Activated T-cell treated with anti-CD3 and anti-CD28 coated beads, Interleukin-2, amount 50 U/mL, for 1 hour (primary cell): ENCODE measurements at regions not wholly inside any gene's neighbourhood (a gene's known extent, or its start where the extent isn't known, plus 50 kb on each side); places are given as distances from the start of the nearest gene placed in this dataset.
"Not testable (repeated sequence)": the region's sequence is repeated elsewhere in the genome, so short reads cannot be mapped to it uniquely, and the experiment has no call there.

ENCODE experiments used
- DNase-seq: peaks from one replicate; pipeline ENCODE4 v3.0.0-alpha.2; 2020

DNA sequence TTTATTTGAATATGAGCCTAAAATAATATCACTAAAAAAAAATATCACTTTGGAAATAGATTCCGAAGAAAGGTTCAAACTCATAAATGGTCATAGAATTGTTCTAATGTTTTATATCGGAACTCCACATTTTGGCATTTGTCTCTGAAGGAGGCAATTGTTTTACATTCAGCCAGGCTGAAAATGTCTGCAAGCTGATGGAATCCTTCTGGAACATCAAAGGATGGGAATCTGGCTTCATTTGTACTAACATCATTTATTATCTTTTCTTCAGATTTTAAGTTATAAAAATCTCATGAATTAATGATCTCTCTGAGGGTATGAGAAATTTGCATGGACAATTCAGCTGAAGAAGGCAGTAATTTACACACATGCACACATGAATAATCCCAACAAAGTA, 251.4 kb upstream of the RGMA start:
- DNase-seq, result no peak

GRCh38 chr15:93333796-93334195, 244.8 kb upstream of the RGMA start:
- DNase-seq, result no peak

DNA sequence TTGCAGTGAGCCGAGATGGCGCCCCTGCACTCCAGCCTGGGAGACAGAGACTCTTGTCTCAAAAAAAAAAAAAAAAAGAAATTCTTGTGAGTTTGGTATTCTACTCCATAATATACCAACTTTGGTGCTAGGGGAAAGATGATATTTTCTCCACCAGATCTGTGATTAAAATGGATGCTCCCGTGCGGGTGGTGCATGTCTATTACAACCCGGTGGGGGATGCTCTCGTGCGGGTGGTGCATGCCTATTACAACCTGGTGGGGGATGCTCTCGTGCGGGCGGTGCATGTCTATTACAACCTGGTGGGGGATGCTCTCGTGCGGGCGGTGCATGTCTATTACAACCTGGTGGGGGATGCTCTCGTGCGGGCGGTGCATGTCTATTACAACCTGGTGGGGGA, 244.1 kb upstream of the RGMA start:
- DNase-seq, result not testable (repeated sequence)

GRCh38 chr15:93332168-93332553, 243.2 kb upstream of the RGMA start:
- DNase-seq, result no peak

GRCh38 chr15:93331545-93332167, 242.6 kb upstream of the RGMA start:
- no peak for DNase-seq

DNA sequence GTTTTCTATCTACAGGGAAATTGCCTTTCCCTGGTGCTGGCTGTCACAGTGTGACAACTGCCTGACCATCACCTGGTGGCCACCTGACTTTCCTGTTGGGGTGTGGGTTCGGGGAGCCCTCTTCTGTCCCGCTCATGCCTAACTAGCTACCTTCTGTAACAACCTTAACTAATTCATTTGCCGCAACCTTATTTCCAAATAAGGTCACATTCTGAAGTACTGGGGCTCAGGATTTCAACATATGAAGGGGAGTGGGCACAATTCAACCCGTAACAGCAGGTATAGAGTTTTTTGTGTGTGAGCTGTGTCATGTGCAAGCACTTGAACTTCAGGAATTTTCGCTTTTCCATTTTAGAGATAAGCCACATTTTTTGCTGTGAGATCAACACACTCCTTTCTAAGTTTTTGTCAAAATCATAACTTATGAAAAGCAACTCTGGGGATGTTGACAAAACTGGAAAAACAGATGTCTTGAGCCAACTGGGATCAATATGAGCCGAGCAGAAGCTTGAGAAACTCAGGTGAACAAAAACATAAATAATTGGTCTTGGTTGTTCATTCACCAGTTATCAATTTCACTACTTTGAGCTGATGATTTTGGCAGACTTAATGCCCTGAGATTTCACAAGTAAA, 242.0 kb upstream of the RGMA start:
- no peak for DNase-seq

GRCh38 chr15:93327364-93327763, 238.4 kb upstream of the RGMA start:
- no peak for DNase-seq

GRCh38 chr15:93324186-93324975, 235.4 kb upstream of the RGMA start:
- DNase-seq, result no peak

DNA sequence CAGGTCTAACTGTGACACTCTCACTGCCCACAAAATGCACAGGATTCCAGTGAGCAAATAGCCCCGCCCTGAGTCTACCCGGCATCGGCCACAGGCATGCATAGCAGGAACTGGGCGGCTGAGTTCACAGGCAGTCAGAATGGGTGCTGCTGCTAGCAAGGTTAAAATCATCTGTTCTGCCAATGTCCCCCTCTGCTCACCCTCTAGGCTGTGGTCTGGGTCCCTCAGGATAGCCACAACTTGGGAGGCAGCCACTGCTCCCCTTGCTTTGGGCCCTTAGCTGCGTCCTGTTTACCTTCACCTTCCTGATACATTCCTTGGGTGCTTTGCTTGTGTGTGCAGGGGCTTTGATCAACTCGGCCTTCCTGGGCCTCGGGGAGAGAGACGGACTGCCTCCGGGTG, 232.9 kb upstream of the RGMA start:
- DNase-seq, result no peak

- DNase-seq, result no peak
These were observed 230.3 kb upstream of the RGMA start for GRCh38 chr15:93319121-93319814.

- DNase-seq, result no peak
These were observed 228.8 kb upstream of the RGMA start for GRCh38 chr15:93317772-93318171.

DNA sequence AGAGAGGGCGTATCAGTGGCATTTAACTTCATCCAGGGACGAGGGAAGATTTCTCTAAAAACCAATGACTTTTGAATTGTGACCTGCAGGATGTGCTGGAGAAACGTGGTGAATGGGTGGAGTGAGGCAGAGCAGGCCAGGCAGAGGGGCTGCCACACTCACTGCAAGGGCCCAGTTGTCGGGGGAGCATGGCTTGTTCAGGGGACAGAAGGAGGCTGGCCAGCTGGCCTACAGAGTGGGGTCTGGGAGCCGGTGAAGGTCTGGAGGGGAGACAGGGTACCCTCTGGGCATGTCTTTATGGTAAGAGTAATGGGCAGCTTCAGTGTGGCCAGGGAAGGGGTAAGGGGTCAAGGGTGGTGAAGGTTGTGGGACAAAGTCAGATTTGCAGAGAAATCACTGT, 225.2 kb upstream of the RGMA start:
- DNase-seq, result no peak

DNA sequence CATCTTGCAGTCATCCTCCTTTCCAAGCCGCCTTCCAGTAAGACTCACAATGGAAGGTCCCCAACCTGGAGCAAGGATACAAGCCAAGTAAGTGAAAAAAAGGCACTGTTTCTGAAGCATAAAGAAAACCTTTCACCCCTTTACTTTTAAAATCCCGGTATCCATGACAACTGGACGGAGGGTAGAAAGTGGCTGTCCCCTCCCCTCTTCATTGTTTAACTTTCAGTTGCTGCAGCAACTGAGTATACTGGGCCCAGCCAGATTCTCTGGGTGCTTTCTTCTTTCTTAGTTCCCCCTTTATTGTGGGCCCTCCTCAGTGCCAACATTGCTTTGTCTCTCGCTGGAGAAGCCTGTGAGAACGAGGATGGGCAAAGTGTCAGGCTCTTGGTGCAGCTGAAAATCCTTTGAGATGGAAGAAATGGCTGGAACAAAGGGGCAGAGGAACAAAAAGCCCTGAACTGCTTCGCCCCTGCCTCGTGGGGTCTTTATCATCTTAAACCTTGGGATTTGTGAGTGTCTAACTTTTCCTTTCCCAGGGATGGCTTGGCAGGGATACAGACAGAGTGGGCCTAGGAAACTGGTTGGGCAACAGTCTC, 224.0 kb upstream of the RGMA start:
- DNase-seq, result no peak

DNA sequence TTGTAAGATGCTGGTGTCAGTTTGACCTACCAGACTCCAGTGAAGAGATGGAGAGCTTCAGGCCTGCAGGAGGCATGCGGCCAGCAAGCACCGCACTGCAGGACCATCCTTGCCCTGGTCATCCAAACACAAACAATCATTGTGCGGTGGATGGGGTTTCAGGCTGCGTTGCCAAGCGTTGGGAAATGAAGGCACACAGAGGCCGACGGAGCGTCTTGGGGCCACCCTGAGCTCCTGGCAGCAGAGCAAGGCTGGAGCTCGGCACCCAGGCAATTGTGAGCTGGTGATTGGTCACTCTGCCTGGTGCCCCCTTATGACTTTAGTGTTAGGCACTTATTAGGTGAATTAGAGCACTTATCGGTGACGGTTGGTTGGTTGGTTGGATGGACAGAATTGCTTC, 222.6 kb upstream of the RGMA start:
- DNase-seq, result no peak

GRCh38 chr15:93308026-93308690, 219.1 kb upstream of the RGMA start:
- DNase-seq, result no peak

DNA sequence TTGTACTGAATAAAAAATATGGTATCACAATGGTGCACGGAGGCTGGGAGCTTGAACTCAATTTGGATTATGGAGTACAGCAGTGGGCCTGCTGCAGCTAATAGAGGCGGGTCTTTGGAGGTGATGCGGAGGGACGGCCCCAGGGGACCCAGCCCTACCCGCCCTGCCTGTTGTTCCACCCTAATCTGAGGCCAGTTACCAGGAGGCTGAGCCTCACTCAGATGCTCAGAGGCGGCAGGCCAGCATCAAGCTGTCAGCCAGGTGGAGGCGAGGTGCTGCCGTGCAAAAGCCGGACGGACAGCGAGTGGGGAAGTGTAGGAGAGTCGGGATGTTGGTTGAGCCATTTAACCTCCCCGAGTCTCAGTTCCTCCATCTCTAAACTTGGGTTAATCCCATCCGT, 218.5 kb upstream of the RGMA start:
- DNase-seq, result no peak

DNA sequence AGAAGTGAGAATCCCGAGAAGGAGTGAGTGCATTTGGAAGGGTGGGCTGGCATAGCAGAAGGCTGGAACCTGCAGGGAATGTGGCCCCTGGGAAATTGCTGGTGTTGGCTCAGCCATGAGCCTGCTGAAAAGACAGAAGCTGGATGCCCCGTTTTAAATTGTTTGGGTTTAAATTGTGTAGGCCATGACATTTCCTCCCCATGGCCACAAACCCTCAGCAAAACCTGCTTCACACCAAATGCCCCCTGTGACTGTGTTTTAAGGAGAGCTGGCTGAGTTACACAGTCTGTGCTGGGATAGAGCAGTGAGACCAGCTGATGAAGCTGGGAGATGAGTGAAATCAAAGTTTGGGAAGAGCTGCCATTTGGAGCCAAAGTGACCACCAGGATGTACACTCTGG, 216.3 kb upstream of the RGMA start:
- DNase-seq, result no peak

DNA sequence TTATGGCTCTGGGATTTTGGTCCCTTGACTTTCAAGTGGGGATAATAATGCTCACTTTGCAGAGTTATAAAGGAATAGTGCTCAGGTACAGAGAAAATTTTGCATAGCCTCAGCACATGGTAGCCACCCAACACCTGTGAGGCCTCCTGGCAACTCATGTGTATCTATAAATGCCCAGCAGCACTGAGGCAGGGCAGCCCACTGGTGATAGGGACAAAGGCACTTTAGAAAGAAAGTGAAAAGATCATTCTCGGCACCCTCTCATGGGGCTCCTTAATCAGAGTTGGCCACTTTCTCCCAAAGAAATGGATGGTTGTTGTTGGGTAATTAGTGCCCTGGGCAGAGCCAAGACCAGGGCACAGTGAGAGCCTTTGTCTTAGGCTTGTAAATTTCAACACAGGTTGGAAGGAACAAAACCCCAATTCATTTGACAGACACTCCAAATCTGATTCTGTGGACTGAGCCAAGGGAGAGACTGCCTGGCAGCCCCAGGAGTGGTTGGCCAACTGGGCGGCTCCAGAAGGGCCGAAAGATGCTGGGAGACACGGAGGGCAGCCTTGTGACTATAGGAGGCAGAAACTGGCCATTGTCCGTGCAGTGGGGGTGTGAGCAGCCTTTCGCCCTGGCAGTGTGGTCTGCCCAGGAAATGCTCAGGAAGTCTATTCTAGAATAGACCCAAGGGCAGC, 213.2 kb upstream of the RGMA start:
- no peak for DNase-seq

DNA sequence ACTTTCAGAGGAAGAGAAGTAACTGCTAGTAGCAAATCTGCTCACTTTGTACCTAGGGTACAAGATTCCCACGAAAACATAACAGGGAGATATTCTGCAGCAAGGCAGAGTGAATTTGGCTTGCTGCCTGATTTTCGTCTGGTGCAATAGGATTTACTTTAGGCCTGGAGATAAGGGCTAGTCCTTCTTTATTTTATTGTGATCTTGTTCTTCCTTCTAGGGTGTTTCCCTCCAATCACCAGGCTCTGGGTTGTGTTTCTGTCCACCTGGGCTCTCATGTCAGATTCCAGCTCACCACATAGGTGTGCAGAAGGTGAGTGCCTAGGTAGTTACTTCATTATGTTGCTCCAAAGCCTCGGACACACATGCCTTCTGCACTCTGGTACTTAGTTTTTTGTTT, 211.8 kb upstream of the RGMA start:
- DNase-seq, result no peak

- no peak for DNase-seq
These were observed 210.7 kb upstream of the RGMA start for GRCh38 chr15:93299675-93300074.

- no peak for DNase-seq
These were observed 209.9 kb upstream of the RGMA start for GRCh38 chr15:93298901-93299300.
